ENCODE measurements at regions not wholly inside any gene's neighbourhood (a gene's known extent, or its start where the extent isn't known, plus 50 kb on each side); places are given as distances from the start of the nearest gene placed in this dataset.

DNA sequence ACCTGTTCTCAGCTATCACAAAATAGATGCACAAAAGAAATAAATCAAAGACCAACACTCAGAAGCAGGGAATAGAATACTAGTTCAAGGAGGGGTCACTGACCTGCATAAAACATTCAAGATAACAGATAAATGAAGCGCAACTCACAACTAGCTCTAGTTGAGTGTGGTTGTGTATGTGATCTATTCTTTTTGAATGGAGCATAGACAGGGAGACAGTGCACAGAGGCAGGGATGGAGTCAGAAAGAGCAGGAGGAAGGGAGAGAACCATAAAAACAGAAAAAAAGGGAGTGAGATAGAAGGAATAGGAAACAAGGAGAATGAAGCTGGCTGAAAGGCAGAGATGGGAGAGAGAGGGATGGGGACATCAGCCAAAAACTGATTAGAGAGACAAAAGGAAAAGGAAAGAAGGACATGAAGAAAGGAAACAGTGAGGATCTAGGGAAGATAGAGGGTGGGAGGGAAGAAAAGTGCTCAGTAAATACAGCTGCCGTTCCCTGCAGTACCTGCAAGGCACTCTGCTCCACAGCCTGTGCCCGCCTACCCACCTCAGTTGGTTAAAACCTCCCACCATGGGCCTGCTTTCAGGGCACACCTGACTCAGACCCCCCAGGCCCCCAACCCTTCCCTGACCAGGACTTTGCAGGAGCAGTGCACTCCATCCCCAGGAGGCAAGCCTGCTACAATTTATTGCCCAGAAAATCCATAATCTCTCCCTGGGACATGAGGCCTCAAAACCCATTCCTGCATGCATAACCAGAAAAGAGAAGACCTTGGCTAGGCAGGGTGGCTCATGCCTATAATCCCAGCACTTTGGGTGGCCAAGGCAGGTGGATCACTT lies 385.2 kb upstream of the POU3F1 start:
- no peak for TF ChIP-seq CTCF (IDR thresholded peaks at IDR 0.05)
- no peak for TF ChIP-seq EP300 (IDR thresholded peaks at IDR 0.05)
